WTC11 (cell line): ENCODE measurements at regions not wholly inside any gene's neighbourhood (a gene's known extent, or its start where the extent isn't known, plus 50 kb on each side); places are given as distances from the start of the nearest gene placed in this dataset.
A peak's percentile ranks its signal among the peaks of the same experiment; 100 is the strongest.

ENCODE experiments used
- ATAC-seq: fragments of 200-7000 bp; cut with Tn5 transposase; 2 replicates; pipeline ENCODE4 v1.10.0; 2021; ENCODE audit warnings: mild to moderate bottlenecking, moderate library complexity
- CTCF ChIA-PET: fragments of 300-600 bp; sonication (Branson Sonifier 250); formaldehyde crosslinking; loops from one replicate; lab custom pipeline; 2021; ENCODE audit warnings: antibody characterized with exemption; lab: Charles Lee
- POLR2A ChIA-PET: fragments of 350-600 bp; sonication (Branson Sonifier 250); formaldehyde crosslinking; loops from one replicate; lab custom pipeline; 2021; ENCODE audit warnings: antibody characterized with exemption; lab: Charles Lee
- DNase-seq: peaks from one replicate; pipeline ENCODE4 v3.0.0; 2021; ENCODE audit warnings: low spot score
- H3K27ac Mint-ChIP-seq: 2 replicates; pipeline ENCODE4 v1.8.0; 2021; ENCODE audit warnings: mixed read lengths
- H3K27me3 Mint-ChIP-seq: 2 replicates; pipeline ENCODE4 v1.8.0; 2021; ENCODE audit warnings: low read depth, mild to moderate bottlenecking, moderate library complexity, mixed read lengths
- H3K36me3 Mint-ChIP-seq: 2 replicates; pipeline ENCODE4 v1.8.0; 2021; ENCODE audit warnings: mixed read lengths
- H3K4me1 Mint-ChIP-seq: 2 replicates; pipeline ENCODE4 v1.8.0; 2022; ENCODE audit warnings: mixed read lengths
- H3K4me3 Mint-ChIP-seq: 2 replicates; pipeline ENCODE4 v1.8.0; 2021; ENCODE audit warnings: mild to moderate bottlenecking, moderate library complexity, mixed read lengths
- H3K9me3 Mint-ChIP-seq: 2 replicates; pipeline ENCODE4 v1.8.0; 2021; ENCODE audit warnings: mixed read lengths
- ATF1 ChIP-seq: sonication (generic); formaldehyde crosslinking; IDR thresholded peaks from 2 replicates; pipeline ENCODE4 v1.8.1; 2023; ENCODE audit warnings: mild to moderate bottlenecking, moderate library complexity, missing genetic modification reagents
- ATF6 ChIP-seq: sonication (generic); formaldehyde crosslinking; IDR thresholded peaks from 2 replicates; pipeline ENCODE4 v1.8.1; 2023; ENCODE audit warnings: mild to moderate bottlenecking, missing genetic modification reagents
- CREM ChIP-seq: sonication (generic); formaldehyde crosslinking; IDR thresholded peaks from 2 replicates; pipeline ENCODE4 v1.8.1; 2022; ENCODE audit warnings: mild to moderate bottlenecking, missing genetic modification reagents, moderate library complexity
- EMX1 ChIP-seq: fragments of 250-450 bp; sonication (Bioruptor Pico); IDR thresholded peaks from 2 replicates; pipeline ENCODE4 v1.8.0; 2021; ENCODE audit warnings: mild to moderate bottlenecking
- ERG ChIP-seq: fragments of 250-450 bp; sonication (Bioruptor Pico); IDR thresholded peaks from 2 replicates; pipeline ENCODE4 v1.8.0; 2021; ENCODE audit warnings: mild to moderate bottlenecking
- GTF2I ChIP-seq: fragments of 250-450 bp; sonication (Bioruptor Pico); conservative IDR thresholded peaks from 2 replicates; pipeline ENCODE4 v1.4.0; 2021; ENCODE audit warnings: mild to moderate bottlenecking
- HMGA2 ChIP-seq: fragments of 250-450 bp; sonication (Bioruptor Pico); IDR thresholded peaks from 2 replicates; pipeline ENCODE4 v1.4.0; 2021; ENCODE audit warnings: mild to moderate bottlenecking, moderate library complexity
- IRF2 ChIP-seq: sonication (generic); formaldehyde crosslinking; IDR thresholded peaks from 2 replicates; pipeline ENCODE4 v1.8.0; 2022; ENCODE audit warnings: low read depth, missing genetic modification reagents, borderline replicate concordance
- KAT7 ChIP-seq: sonication (generic); formaldehyde crosslinking; IDR thresholded peaks from 2 replicates; pipeline ENCODE4 v1.8.1; 2023; ENCODE audit warnings: missing genetic modification reagents, mild to moderate bottlenecking, borderline replicate concordance
- NFATC4 ChIP-seq: fragments of 250-450 bp; sonication (Bioruptor Pico); IDR thresholded peaks from 2 replicates; pipeline ENCODE4 v1.9.0; 2021; ENCODE audit warnings: mild to moderate bottlenecking
- OVOL2 ChIP-seq: fragments of 250-450 bp; sonication (Bioruptor Pico); IDR thresholded peaks from 2 replicates; pipeline ENCODE4 v1.9.0; 2021; ENCODE audit warnings: mild to moderate bottlenecking, borderline replicate concordance
- PREB ChIP-seq: sonication (generic); formaldehyde crosslinking; IDR thresholded peaks from 2 replicates; pipeline ENCODE4 v1.8.1; 2022; ENCODE audit warnings: mild to moderate bottlenecking, missing genetic modification reagents, moderate library complexity, borderline replicate concordance
- SOX15 ChIP-seq: fragments of 250-450 bp; sonication (Bioruptor Pico); IDR thresholded peaks from 2 replicates; pipeline ENCODE4 v1.9.0; 2021; ENCODE audit warnings: mild to moderate bottlenecking
- SP1 ChIP-seq: sonication (generic); formaldehyde crosslinking; conservative IDR thresholded peaks from 2 replicates; pipeline ENCODE4 v1.8.1; 2022; ENCODE audit warnings: missing genetic modification reagents
- TEAD1 ChIP-seq: sonication (generic); formaldehyde crosslinking; IDR thresholded peaks from 2 replicates; pipeline ENCODE4 v1.8.0; 2022; ENCODE audit warnings: mild to moderate bottlenecking, missing genetic modification reagents
- ZNF219 ChIP-seq: sonication (generic); formaldehyde crosslinking; IDR thresholded peaks from 2 replicates; pipeline ENCODE4 v1.8.0; 2023; ENCODE audit warnings: missing genetic modification reagents, mild to moderate bottlenecking, borderline replicate concordance
- ZNF232 ChIP-seq: sonication (generic); formaldehyde crosslinking; IDR thresholded peaks from 2 replicates; pipeline ENCODE4 v1.8.0; 2022; ENCODE audit warnings: mild to moderate bottlenecking, missing genetic modification reagents
- ZNF396 ChIP-seq: fragments of 250-450 bp; sonication (Bioruptor Pico); IDR thresholded peaks from 2 replicates; pipeline ENCODE4 v1.8.0; 2021; ENCODE audit warnings: mild to moderate bottlenecking, moderate library complexity, borderline replicate concordance
- TF ChIP-seq, protein P1 (sequence below): sonication (generic); formaldehyde crosslinking; IDR thresholded peaks from 2 replicates; pipeline ENCODE4 v1.8.1; 2022; ENCODE audit warnings: low read depth, missing genetic modification reagents, borderline replicate concordance
- TF ChIP-seq, protein P2 (sequence below): sonication (generic); formaldehyde crosslinking; conservative IDR thresholded peaks from 2 replicates; pipeline ENCODE4 v1.8.1; 2022; ENCODE audit warnings: mild to moderate bottlenecking, missing genetic modification reagents

GRCh38 chr2:126828491-126828890 is 70.2 kb upstream of the TEX51 start:
- Mint-ChIP-seq H3K9me3 (no peaks in the 10 kb centered on the region), H3K27ac (no peak overlapping the region), H3K4me1 (peaks cover 16% of the 10 kb centered on the region), H3K36me3 (no peaks in the 10 kb centered on the region), H3K4me3 (no peak overlapping the region), H3K27me3 (peaks cover 9% of the 10 kb centered on the region; the same call in 1 of the 2 replicates)
- POLR2A ChIA-PET, result interaction anchor here (0.6 to 0.7 kb wide), 2 partner anchors 12 to 50 kb away, joined by 3 read pairs; no protein-coding TSS in a partner anchor
- no peak for ATAC-seq
- TF ChIP-seq IRF2, result no peak
- TF ChIP-seq GTF2I (CRISPR knock-in tag), result no peak
- no peak for TF ChIP-seq PREB (CRISPR knock-in tag)
- TF ChIP-seq ATF6 (CRISPR knock-in tag), result no peak
- TF ChIP-seq NFATC4, result no peak
- TF ChIP-seq, protein P1, sequence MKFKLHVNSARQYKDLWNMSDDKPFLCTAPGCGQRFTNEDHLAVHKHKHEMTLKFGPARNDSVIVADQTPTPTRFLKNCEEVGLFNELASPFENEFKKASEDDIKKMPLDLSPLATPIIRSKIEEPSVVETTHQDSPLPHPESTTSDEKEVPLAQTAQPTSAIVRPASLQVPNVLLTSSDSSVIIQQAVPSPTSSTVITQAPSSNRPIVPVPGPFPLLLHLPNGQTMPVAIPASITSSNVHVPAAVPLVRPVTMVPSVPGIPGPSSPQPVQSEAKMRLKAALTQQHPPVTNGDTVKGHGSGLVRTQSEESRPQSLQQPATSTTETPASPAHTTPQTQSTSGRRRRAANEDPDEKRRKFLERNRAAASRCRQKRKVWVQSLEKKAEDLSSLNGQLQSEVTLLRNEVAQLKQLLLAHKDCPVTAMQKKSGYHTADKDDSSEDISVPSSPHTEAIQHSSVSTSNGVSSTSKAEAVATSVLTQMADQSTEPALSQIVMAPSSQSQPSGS, result no peak
- TF ChIP-seq HMGA2 (CRISPR knock-in tag), result no peak
- TF ChIP-seq CREM (CRISPR knock-in tag), result no peak
- no peak for DNase-seq
- CTCF ChIA-PET, result interaction anchor here (1.3 to 2.3 kb wide), 4 partner anchors 36 to 587 kb away, joined by 3 to 12 read pairs (median 4); no protein-coding TSS in a partner anchor

DNA sequence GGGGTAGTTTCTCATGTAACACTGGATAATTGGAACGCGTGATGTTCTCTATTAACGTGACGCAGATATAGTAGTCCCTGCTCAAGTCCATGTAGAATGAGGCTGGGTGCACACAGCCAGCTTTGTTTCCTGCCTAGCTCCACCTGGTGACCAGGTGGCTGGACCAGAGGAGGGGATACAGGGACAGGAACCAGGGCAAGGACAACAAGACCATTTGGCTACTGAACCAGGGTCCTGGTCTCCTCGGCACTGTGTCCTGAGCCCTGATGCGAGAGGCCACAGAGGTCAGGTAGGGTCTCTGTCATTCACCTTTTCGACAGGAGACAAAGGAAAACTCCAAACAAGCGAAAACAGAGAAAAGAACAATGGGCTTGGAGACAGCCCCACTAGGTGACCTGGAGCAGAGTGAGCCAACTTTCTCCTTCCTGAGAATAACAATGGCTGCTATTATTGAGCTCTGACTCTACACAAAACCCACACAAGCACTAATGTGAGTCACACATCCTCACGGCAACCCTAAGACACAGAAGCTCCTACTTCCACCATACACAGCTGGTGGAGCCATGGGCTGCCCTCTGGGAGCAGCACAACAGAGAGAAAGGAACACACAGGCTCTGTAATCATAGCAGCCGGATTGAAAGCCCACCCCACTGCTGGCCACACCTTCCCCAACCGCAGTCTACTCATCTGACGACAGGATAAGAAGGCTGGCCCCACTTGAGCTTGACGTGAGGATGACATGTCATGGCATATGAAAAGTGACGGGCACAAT is 67.3 kb upstream of the TEX51 start:
- Mint-ChIP-seq H3K4me3 (no peak overlapping the region), H3K36me3 (no peaks in the 10 kb centered on the region), H3K27ac (no peak overlapping the region), H3K9me3 (no peaks in the 10 kb centered on the region), H3K4me1 (peaks cover 16% of the 10 kb centered on the region), H3K27me3 (peaks cover 6% of the 10 kb centered on the region; the same call in 1 of the 2 replicates)
- ChIA-PET POLR2A (no interaction called here), CTCF (no interaction called here)
- no peak for TF ChIP-seq ZNF396 (CRISPR knock-in tag)
- TF ChIP-seq KAT7 (CRISPR knock-in tag), result no peak
- TF ChIP-seq, protein P2, sequence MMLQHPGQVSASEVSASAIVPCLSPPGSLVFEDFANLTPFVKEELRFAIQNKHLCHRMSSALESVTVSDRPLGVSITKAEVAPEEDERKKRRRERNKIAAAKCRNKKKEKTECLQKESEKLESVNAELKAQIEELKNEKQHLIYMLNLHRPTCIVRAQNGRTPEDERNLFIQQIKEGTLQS (CRISPR knock-in tag), result no peak
- no peak for TF ChIP-seq OVOL2 (CRISPR knock-in tag)
- no peak for TF ChIP-seq SOX15 (CRISPR knock-in tag)
- no peak for TF ChIP-seq ERG (CRISPR knock-in tag)
- no peak for TF ChIP-seq SP1 (CRISPR knock-in tag)
- no peak for TF ChIP-seq EMX1
- peak; percentile 57 for ATAC-seq
- no peak for DNase-seq

- Mint-ChIP-seq H3K27ac (no peak overlapping the region), H3K9me3 (no peaks in the 10 kb centered on the region), H3K4me1 (peaks cover 13% of the 10 kb centered on the region), H3K36me3 (no peaks in the 10 kb centered on the region), H3K27me3 (0 out of 2 replicates have a peak, but pooled peaks cover under 1% of the 10 kb centered on the region), H3K4me3 (no peak overlapping the region)
- ChIA-PET CTCF (no interaction called here), POLR2A (no interaction called here)
- DNase-seq, result no peak
- ATAC-seq, result no peak
- no peak for TF ChIP-seq EMX1
- no peak for TF ChIP-seq TEAD1 (CRISPR knock-in tag)
- no peak for TF ChIP-seq ZNF219 (CRISPR knock-in tag)
- no peak for TF ChIP-seq ATF1 (CRISPR knock-in tag)
- TF ChIP-seq ZNF232, result no peak
Observed at GRCh38 chr2:126832014-126832413, 66.7 kb upstream of the TEX51 start.
